Rectal smooth muscle tissue (tissue), 1 donor: ENCODE measurements at regions not wholly inside any gene's neighbourhood (a gene's known extent, or its start where the extent isn't known, plus 50 kb on each side); places are given as distances from the start of the nearest gene placed in this dataset.

Experiments
- H3K27ac ChIP-seq: one replicate; pipeline ENCODE4 v1.7.0; 2013; ENCODE audit warnings: low read depth, low read length, inconsistent platforms
- H3K27me3 ChIP-seq: one replicate; pipeline ENCODE4 v1.7.0; 2013; ENCODE audit warnings: low read length; ENCODE audit not compliant: control insufficient read depth, insufficient read depth
- H3K36me3 ChIP-seq: one replicate; pipeline ENCODE4 v1.7.0; 2013; ENCODE audit warnings: low read length; ENCODE audit not compliant: control insufficient read depth, insufficient read depth
- H3K4me1 ChIP-seq: one replicate; pipeline ENCODE4 v1.7.0; 2013; ENCODE audit warnings: low read length; ENCODE audit not compliant: control insufficient read depth, insufficient read depth
- H3K4me3 ChIP-seq: one replicate; pipeline ENCODE4 v1.7.0; 2013; ENCODE audit warnings: low read length
- H3K9ac ChIP-seq: one replicate; pipeline ENCODE4 v1.7.0; 2013; ENCODE audit warnings: low read length

DNA sequence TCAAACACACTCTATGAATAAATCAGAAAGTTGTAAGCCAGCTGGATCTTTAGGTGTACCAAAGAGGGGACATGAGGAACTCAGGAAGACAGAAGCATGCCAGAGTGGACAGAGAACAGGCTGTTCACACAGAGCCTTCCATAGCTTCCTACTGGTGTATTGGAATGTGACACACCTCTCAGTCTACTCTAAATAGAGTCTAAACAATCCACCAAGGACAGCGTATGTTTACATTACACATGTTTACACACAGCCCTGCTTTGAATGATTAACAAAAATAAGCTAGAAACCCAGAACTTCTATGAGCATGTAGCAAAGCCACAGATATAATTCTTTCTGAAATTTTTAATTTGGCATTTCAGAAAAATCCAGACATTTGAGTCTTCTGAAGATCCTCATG is 1279.0 kb upstream of the CDH8 start:
- H3K27ac ChIP-seq = no peak overlapping the region
- no peak overlapping the region for H3K4me3 ChIP-seq
- no peaks in the 10 kb centered on the region for H3K27me3 ChIP-seq
- H3K9ac ChIP-seq = no peak overlapping the region
- H3K4me1 ChIP-seq = no peaks in the 10 kb centered on the region
- no peaks in the 10 kb centered on the region for H3K36me3 ChIP-seq

GRCh38 chr16:63312346-63312745 is 1276.1 kb upstream of the CDH8 start:
- no peak overlapping the region for H3K27ac ChIP-seq
- no peaks in the 10 kb centered on the region for H3K4me1 ChIP-seq
- no peaks in the 10 kb centered on the region for H3K27me3 ChIP-seq
- no peak overlapping the region for H3K4me3 ChIP-seq
- H3K9ac ChIP-seq = no peak overlapping the region
- no peaks in the 10 kb centered on the region for H3K36me3 ChIP-seq

GRCh38 chr16:63311313-63311712 is 1275.1 kb upstream of the CDH8 start:
- Histone ChIP-seq H3K36me3 (no peaks in the 10 kb centered on the region), H3K27ac (no peak overlapping the region)

GRCh38 chr16:63302811-63303210 is 1266.6 kb upstream of the CDH8 start:
- no peak overlapping the region for H3K27ac ChIP-seq
- H3K9ac ChIP-seq = no peak overlapping the region
- no peak overlapping the region for H3K4me3 ChIP-seq
- H3K36me3 ChIP-seq = no peaks in the 10 kb centered on the region
- H3K27me3 ChIP-seq = no peaks in the 10 kb centered on the region
- no peaks in the 10 kb centered on the region for H3K4me1 ChIP-seq

More at GRCh38 chr16:63311313-63311712, 1275.1 kb upstream of the CDH8 start:
- H3K4me1 ChIP-seq = no peaks in the 10 kb centered on the region
- H3K4me3 ChIP-seq = no peak overlapping the region
- H3K27me3 ChIP-seq = no peaks in the 10 kb centered on the region
- H3K9ac ChIP-seq = no peak overlapping the region

- Histone ChIP-seq H3K9ac (no peak overlapping the region), H3K27me3 (no peaks in the 10 kb centered on the region), H3K27ac (no peak overlapping the region), H3K36me3 (no peaks in the 10 kb centered on the region), H3K4me1 (no peaks in the 10 kb centered on the region), H3K4me3 (no peak overlapping the region)
Observed at GRCh38 chr16:63301349-63301748, 1265.1 kb upstream of the CDH8 start.

GRCh38 chr16:63298993-63299392 is 1262.8 kb upstream of the CDH8 start:
- Histone ChIP-seq H3K9ac (no peak overlapping the region), H3K27me3 (no peaks in the 10 kb centered on the region), H3K27ac (no peak overlapping the region), H3K4me3 (no peak overlapping the region), H3K36me3 (no peaks in the 10 kb centered on the region), H3K4me1 (no peaks in the 10 kb centered on the region)

GRCh38 chr16:63292036-63292435 is 1255.8 kb upstream of the CDH8 start:
- Histone ChIP-seq H3K27ac (no peak overlapping the region), H3K27me3 (no peaks in the 10 kb centered on the region), H3K4me1 (no peaks in the 10 kb centered on the region), H3K36me3 (no peaks in the 10 kb centered on the region), H3K9ac (no peak overlapping the region), H3K4me3 (no peak overlapping the region)

GRCh38 chr16:63289834-63290460 is 1253.7 kb upstream of the CDH8 start:
- Histone ChIP-seq H3K4me3 (no peak overlapping the region), H3K4me1 (no peaks in the 10 kb centered on the region), H3K27ac (no peak overlapping the region), H3K36me3 (no peaks in the 10 kb centered on the region), H3K9ac (no peak overlapping the region), H3K27me3 (no peaks in the 10 kb centered on the region)

DNA sequence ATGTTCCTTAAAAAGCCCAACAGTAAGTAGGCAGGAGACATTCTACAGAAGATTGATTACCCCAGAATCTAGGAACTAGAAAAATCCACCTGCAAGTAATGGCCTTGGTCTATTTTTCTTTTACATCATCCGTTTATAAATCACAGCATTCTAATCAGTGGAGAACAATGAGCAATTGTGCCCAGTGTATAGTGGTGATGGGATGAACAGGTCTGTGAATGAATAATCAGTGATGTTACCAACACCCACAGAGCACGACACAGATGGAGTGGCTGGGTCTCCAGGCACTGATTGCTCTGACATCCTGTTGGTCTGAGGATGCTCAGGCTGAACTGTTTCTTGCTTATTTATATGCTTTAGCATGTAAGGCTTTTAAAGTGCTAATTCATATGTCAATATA is 1251.2 kb upstream of the CDH8 start:
- no peaks in the 10 kb centered on the region for H3K36me3 ChIP-seq
- no peak overlapping the region for H3K4me3 ChIP-seq
- H3K27me3 ChIP-seq = no peaks in the 10 kb centered on the region
- H3K9ac ChIP-seq = no peak overlapping the region
- H3K27ac ChIP-seq = no peak overlapping the region
- H3K4me1 ChIP-seq = no peaks in the 10 kb centered on the region

DNA sequence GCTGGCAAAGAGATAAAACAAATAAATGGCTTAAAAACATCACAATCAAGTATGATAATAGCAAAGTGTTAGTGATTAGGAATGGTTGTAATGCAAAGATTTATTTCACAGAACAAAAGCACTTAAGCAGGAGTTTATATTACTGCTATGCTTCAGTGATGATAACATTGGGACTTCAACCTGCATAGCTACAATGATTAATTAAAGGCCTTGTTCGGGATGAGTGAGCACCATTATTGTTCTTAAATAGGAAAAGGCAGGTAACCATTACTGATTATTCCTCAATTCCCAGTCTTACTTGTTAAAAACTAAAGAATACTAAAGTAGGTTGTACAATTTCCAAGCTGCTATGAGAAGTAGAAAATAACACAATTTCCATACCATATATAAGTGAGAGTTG is 1247.5 kb upstream of the CDH8 start:
- H3K4me3 ChIP-seq = no peak overlapping the region
- H3K27ac ChIP-seq = no peak overlapping the region
- no peaks in the 10 kb centered on the region for H3K27me3 ChIP-seq
- no peaks in the 10 kb centered on the region for H3K36me3 ChIP-seq
- no peaks in the 10 kb centered on the region for H3K4me1 ChIP-seq
- H3K9ac ChIP-seq = no peak overlapping the region

- Histone ChIP-seq H3K27me3 (no peaks in the 10 kb centered on the region), H3K4me1 (no peaks in the 10 kb centered on the region), H3K36me3 (no peaks in the 10 kb centered on the region), H3K4me3 (no peak overlapping the region), H3K27ac (no peak overlapping the region), H3K9ac (no peak overlapping the region)
Observed at GRCh38 chr16:63244631-63245030, 1208.4 kb upstream of the CDH8 start.

- Histone ChIP-seq H3K4me1 (no peaks in the 10 kb centered on the region), H3K27ac (no peak overlapping the region), H3K9ac (no peak overlapping the region), H3K27me3 (no peaks in the 10 kb centered on the region), H3K4me3 (no peak overlapping the region), H3K36me3 (no peaks in the 10 kb centered on the region)
Observed at GRCh38 chr16:63241497-63242028, 1205.3 kb upstream of the CDH8 start.

- H3K27ac ChIP-seq = no peak overlapping the region
- H3K4me3 ChIP-seq = no peak overlapping the region
- no peaks in the 10 kb centered on the region for H3K36me3 ChIP-seq
- H3K27me3 ChIP-seq = no peaks in the 10 kb centered on the region
- H3K9ac ChIP-seq = no peak overlapping the region
- H3K4me1 ChIP-seq = no peaks in the 10 kb centered on the region
Observed at GRCh38 chr16:63239065-63239570, 1202.9 kb upstream of the CDH8 start.
